Amniotic epithelial cell (primary cell): ENCODE measurements at regions not wholly inside any gene's neighbourhood (a gene's known extent, or its start where the extent isn't known, plus 50 kb on each side); places are given as distances from the start of the nearest gene placed in this dataset.

Source experiments
- DNase-seq: peaks from one replicate; pipeline ENCODE4 v3.0.0-alpha.2; 2010; ENCODE audit warnings: low read depth

DNA sequence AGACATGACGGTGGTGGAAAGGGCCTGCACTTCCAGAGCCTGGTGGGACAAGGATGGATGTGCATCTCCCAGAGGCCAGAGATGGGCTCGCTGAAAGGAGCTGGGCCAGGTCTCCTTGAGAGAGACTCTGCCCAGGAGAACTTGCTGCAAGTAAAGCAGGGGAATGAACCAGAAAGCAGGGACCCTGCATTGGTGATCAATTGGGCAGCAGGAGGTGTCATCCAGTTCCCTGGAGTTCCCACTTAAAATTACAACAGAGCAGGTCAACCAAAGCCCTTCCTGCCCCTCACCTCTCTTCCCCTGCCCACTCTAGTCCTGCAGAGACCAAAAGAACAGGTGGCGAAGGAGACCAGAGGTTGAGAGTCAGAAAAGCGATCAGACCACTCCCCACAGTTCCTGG lies 69.7 kb upstream of the CAB39 start:
- DNase-seq = no peak

DNA sequence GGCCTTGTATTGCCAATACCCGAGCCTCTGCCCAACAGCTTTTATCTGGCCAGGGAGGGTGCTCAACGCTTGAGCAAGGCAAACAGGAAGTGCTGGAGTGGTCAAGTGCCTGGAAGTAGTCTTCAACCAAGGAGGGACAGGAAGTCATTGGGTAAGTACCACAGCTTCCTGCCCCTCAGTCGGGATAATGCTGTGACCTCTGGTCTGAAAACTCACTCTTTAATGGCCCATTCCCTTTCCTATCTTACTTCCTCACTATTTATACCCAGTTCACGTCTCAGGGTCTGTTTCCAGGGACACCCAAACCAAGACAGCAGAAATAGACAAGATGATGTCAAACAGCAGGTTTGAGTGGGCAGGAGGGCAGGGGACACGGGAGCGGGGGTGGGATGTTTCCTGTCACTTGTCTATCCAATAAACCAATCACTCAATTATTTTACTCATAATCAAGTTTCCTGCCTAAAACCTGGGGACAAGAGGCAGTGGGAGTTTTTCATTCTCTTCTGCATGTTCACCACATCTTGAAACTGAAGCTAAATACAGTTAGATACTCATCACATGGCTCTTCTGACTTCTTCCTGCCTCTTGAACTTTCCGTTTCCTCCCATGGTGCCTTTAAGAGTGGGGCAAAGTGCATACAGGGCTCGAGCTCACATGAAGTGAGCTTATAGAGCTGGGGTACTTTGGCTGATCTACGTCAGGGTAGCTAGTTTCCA lies 68.9 kb upstream of the CAB39 start:
- no peak for DNase-seq

DNA sequence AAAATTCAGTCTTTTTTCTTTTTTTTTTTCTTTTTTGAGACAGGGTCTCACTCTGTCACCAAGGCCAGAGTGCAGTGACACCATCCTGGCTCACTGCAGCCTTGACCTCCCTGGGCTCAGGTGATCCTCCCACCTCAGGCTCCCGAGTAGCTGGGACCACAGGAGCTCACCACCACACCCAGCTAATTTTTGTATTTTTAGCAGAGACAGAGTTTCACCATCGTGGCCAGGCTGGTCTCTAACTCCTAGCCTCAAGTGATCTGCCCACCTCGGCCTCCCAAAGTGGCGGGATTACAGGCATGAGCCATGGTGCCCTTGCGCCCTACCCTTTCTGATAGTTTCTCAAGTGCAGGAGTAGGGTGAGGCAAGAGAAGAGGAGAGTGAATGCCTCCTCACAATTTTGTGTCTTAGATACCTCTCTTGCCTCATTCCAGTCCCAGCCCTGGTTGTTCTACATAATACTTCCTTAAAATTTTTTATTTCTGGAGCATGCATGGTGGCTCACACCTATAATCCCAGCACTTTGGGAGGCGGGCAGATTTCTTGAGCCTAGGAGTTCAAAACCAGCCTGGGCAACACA lies 68.2 kb upstream of the CAB39 start:
- no peak for DNase-seq

DNA sequence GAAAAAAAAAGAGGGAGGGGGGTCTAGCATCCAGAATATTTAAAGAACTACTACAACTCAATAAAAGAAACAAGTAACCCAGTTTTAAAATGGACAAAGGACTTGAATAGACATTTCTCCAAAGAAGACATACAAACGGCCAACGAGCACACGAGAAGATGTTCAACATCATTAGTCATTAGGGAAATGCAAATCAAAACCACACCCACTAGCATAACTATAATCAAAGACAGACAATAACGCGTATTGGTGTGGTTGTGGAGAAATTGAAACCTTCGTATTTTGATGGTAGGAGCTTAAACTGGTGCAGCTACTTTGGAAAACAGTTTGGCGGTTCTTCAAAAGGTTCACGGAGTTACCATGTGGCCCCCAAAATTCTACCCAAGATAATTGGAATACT lies 64.3 kb upstream of the CAB39 start:
- no peak for DNase-seq

DNA sequence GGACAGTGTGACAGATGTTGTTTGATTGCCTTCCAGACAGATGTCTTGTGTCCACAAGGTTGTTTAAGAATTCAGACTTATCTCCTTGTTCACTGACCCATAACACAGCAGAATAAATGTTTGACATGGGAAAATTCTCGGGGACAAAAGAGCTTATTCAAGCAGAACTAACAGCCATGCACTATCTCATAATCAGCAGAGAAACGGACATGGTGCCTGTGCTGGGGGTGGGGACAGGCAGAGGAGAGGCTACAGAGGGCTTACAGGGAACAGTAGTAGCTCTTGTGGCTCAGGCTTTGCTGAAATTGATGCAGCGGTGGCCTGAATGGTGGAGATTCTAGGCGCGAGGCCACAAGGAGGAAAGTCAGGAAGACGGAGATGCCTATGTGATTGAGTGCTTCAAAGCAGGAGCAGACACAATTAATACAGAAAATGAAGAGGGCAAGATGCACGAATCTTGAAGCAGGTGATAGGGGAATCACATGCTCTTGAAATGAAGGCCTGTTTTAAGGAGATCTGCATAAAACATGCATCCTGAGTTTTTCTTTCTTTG lies 62.0 kb upstream of the CAB39 start:
- DNase-seq = no peak

DNA sequence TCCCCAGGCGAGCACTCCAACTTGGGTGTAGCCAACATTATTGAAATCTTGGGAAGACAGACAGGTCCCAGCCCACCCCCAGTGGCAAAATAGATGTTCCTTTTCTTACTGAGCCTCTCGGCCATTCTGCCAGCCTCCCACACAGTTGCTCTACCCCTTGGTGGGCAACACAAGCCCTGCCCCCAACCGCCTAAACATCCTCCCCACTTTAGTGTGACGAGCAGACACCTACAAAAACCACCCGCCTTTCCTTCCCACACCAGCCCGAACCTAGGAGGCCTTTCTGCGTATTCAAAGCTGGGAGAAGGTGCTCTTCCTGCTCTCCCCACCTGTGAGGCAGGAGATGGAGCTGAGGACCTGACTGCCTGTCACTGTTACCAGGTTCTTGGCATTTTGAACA lies 58.6 kb upstream of the CAB39 start:
- no peak for DNase-seq

DNA sequence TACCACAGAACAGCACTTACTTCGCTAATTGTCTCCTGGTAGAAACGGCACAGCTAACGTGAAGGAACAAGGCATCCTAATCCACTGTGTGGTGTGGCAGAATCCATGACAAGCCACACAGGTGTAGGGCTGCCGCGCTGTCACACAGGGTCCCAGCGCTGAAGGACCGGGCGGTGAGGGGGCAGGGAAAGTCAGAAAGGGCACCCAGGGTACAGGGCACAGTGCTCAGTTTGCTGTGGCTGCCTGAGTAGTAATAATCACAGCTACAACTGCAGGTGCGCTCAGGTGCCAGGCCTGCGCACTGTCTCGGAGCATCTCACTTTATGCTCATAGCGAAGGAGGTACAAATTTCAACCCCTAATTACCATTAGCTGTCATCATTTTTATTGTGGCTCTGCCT lies 55.2 kb upstream of the CAB39 start:
- no peak for DNase-seq

DNA sequence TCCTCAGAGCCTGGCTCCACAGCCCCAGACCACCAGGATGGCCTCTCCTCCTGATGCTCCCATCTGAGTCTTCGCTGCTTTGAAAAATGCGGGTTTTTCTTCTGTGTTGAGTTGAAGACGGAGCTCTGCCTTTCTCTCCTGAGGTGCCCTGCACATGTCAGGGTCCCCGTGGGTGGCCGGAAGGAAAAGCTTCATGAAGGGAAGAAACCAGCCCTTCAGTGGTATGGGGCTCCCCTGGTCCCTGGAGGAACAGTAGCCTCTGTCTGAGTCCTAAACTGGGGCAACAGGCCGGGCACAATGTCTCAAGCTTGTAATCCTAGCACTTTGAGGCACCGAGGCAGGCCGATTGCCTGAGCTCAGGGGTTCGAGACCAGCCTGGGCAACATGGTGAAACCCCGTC lies 54.7 kb upstream of the CAB39 start:
- no peak for DNase-seq

DNA sequence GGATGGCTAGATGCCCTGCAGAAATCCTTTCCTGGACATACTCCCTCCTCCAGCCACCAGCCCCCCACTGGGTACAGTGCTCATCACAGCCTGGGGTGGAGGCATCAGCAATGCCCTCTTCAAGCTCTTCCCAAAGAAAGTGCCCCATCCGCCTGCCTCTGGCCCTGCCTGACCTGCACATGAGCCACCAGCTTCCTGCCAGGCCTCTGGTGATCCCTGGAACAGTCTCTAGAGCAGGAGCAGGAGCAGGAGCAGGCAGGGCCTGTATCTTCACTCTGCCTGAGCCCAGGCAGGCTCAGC lies 54.1 kb upstream of the CAB39 start:
- DNase-seq = no peak

DNA sequence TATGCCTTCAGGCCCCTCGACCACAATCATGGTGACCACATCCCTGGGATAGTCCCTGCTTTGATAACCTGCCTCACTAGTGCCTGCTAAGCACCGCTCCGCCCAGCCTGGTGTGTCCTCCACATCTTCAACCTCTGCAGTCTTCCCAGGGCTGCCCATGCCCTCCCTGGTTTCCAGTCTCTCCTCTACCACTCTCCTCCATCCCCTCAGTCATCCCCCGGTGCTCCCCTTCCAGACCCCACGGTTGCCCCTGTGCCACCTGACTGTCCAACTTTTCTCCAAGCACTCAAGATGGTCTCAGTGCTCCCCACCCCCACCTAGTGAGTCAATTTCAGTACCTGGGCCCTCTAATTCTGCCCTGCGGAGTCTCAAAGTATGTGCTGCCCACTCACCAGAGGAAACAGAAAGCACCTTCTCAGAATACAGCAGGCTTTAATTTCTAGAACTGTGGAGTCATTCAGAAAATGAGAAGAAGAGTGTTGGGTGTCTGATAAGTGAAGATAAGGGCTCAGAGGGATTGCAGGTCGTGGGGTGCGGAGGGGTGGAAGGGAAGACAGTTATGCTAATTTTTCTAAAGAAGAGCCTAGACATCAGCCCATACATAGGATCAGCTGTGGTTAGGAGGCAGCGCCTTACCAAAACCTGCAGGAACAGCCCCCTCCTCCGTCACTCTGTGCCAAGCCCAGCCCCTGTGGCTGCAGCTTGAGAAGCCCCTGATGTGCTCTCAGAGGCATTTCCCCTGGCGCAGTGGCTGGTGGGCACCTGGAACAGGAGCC lies 53.6 kb upstream of the CAB39 start:
- DNase-seq = no peak

DNA sequence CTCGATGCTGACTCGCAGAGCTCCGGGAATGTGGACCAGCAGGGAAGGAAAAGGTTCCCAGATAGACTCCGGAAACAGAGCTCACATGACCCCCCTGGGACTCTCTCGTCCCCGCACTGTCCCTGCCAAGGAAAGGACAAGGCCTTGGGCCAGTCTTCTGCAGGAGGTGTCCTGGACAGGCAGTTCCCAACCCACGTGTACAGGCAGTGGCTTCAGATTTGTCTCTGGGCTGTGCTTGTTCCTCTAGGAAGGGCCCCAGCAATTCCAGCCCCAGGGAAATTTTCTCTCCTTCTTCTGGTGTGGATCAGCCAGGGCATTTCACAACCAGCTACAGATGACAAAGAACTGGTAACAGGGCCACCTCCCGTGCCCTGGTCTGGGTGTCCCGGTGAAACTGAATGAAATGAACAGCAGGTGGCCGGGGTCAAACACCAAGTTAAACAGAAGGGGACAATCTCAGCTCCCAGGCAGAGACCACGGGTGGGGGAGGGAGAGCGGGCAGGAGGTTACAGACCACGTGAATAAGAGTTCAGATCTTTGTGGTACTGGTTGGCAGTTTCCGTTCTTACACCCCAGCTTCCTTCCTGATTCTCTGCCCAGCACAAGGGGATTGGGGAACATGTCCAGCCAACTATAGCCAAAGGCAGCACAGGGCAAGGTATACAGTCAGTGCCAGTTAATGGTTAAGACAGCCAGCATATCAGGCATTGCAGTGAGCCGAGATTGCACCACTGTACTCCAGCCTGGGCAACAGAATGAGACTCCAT lies 52.2 kb upstream of the CAB39 start:
- no peak for DNase-seq

DNA sequence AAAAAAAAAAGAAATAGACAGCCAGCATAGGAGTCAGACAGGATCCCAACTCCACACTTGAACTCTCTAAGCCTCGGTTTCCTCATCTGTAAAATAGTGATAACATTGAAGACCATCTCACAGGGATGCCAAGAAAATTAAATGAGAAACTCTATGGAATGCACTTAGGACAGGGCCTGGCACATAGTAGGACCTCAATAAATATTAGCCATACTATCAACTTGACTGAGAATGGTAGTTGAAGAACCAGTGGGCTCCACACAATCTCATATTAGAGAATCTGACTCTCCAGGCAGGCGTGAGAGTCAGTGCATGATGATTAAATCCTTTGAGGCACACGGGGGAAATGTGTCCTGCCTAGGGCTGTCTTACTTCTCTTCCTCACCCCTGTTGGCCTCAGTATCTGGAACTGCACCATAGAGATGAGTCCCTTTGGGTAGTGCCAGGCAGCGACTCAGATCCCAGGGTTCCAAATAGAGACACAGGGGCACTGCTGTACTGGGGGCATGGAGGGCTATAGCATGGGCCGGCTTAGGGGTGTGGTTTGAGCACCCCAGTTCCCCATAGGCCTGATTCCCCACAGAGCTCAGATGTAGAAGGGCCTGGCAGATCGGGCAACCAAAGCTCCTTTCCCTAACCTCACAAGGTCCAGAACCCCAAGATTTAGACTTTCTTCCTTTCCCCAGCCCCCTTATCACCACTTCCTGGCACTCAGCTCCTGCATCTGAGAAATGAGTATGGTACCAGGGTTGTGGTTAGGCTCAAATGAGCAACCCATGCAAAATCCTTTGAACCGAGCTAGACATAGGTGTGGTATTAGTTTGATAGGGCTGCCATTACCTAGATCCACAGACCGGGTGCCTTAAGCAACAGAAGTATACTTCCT lies 51.3 kb upstream of the CAB39 start:
- DNase-seq = no peak
